ENCODE measurements at regions not wholly inside any gene's neighbourhood (a gene's known extent, or its start where the extent isn't known, plus 50 kb on each side); places are given as distances from the start of the nearest gene placed in this dataset.

- TF ChIP-seq CTCF (IDR thresholded peaks at IDR 0.05 in 8 of 11, conservative IDR thresholded peaks at IDR 0.05 in 3 of 11) = no peak
- no peak for TF ChIP-seq POLR2AphosphoS5 (IDR thresholded peaks at IDR 0.05)
- no peak for TF ChIP-seq POLR2A (IDR thresholded peaks at IDR 0.05)
Measured at GRCh38 chr1:221063651-221064050, 184.4 kb downstream of the HLX start.

Measured in spleen (tissue), 7 donors.